SKM-1 (cell line): ENCODE measurements at regions not wholly inside any gene's neighbourhood (a gene's known extent, or its start where the extent isn't known, plus 50 kb on each side); places are given as distances from the start of the nearest gene placed in this dataset.
"Not testable (repeated sequence)": the region's sequence is repeated elsewhere in the genome, so short reads cannot be mapped to it uniquely, and the experiment has no call there.

Experiments
- DNase-seq: peaks from one replicate; lab custom pipeline; 2025; ENCODE audit not compliant: unreplicated experiment; lab: John Stamatoyannopoulos, UW

GRCh38 chrX:1103360-1103759, 109.1 kb downstream of the CRLF2 start:
- no peak for DNase-seq

DNA sequence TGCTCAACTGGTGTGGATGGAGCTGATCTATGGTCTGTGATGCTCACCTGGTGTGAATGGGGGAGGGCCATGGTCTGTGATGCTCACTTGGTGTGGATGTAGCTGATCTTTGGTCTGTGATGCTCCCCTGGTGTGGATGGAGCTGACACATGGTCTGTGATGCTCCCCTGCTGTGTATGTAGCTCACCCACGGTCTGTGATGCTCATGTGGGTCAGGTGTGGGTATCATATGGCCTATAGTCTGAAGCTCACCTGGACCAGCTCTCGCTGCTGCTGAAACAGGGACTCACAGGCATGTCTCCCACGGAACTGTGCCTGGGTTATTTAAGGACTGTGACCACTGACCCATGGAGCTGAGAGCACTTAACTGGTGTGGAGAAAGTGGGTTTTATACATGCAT, 109.7 kb downstream of the CRLF2 start:
- DNase-seq = no peak

GRCh38 chrX:1102221-1102620, 110.2 kb downstream of the CRLF2 start:
- not testable (repeated sequence) for DNase-seq

DNA sequence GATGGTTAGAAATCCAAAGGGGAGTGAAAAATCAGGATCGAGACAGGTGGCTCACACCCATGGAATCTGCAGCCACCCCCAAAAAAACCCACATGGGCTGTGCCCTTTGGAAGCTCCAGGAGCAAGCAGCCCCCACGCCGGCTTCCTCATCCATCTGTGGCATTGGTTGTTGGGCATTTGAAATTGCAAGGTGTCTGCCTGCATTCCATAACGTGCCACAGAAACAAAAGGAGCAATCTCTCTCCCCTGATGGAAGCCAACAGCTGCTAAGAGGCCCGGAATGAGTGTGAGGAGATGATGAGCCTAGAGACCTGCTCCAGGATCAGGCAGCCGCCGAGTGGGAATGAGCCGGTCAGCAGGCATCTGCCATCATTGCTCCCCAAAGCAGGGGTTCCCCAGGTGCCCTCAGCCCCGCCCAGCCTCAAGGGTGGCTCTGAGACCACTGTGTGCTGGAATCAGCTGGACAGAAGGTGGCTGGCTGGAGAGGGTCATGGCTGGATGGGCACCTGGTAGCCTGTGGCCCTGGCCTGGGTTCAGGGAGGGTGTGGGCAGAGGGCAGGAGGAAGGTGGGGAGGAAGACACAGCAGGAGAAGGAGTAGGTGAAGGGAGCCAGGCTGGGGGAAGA, 113.2 kb downstream of the CRLF2 start:
- no peak for DNase-seq

DNA sequence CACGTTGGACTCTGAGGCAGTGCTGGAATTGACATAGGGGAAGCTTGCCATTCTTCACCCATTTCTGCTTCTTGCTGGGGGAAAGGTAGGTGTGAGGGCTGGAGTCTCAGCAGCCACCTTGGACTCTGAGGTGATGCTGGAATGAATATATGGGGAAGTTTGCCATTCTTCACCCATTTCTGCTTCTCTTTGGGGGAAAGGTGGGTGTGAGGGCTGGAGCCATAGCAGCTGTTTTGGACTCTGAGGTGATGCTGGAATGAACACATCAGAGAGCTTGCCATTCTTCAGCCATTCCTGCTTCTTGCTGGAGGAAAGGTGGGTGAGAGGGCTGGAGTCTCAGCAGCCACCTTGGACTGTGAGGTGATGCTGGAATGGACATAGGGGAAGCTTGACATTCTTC, 115.1 kb downstream of the CRLF2 start:
- no peak for DNase-seq

DNA sequence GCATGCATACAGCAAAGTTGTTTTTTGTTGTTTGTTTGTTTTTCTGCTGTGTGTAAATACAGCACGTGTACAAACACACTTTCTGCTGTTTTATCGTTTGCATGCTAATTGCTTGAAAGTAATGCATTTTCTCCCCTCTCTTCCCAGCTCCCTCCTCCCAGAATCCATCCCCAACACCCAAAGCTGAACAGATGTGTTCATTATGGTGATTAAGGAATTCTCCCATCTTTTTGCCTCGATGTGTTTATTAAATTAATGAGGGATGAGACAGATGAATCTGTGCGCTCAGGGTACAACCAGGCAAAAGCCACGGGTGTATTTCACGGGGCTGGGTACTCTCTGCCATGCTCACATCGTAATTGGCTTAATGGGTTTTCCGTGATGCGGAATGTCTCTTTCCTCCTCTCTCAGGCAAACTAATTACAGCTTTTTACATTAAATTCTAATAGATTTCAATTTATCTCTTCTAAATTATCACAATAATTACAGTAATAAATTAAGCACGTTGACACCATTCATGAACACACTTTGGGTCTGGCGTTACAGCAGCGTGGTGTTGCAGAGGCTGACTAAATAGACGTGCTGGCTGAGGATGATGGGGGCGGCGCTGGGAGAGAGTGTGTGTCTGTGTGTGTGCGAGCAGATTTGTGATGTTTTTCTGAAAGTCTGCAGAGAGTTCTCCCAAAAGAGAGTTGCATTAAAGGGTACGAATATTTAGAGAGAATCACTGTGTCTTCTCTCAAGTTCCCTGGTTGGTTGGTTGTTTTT, 117.7 kb downstream of the CRLF2 start:
- DNase-seq = no peak

- no peak for DNase-seq
These were observed 118.6 kb downstream of the CRLF2 start for GRCh38 chrX:1093586-1094421.

DNA sequence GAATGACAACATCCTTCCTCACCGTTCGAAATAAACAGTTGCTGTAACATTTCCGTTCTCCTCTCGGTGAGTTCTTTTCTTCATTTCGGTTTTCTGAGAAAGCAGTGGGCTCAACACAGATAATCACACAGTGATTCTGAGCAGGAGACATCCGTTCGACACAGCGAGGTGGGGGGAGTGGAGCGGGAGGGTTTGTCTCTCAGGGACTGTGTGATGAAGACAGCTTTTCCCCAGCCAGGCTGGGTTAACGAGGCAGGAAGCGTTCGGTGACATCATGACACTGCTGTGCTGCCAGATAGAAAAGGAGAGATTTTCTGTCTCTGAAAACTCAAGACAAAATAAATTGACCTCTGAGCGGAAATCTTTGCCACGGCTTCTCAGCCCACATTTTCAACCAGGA, 119.3 kb downstream of the CRLF2 start:
- DNase-seq = no peak

- no peak for DNase-seq
These were observed 125.7 kb downstream of the CRLF2 start for GRCh38 chrX:1086444-1087409.

GRCh38 chrX:1085871-1086270, 126.6 kb downstream of the CRLF2 start:
- not testable (repeated sequence) for DNase-seq

GRCh38 chrX:1084689-1085088, 127.8 kb downstream of the CRLF2 start:
- DNase-seq = no peak

- DNase-seq = no peak
These were observed 135.4 kb downstream of the CRLF2 start for GRCh38 chrX:1076871-1077651.

GRCh38 chrX:1075741-1076140, 136.7 kb downstream of the CRLF2 start:
- DNase-seq = no peak

DNA sequence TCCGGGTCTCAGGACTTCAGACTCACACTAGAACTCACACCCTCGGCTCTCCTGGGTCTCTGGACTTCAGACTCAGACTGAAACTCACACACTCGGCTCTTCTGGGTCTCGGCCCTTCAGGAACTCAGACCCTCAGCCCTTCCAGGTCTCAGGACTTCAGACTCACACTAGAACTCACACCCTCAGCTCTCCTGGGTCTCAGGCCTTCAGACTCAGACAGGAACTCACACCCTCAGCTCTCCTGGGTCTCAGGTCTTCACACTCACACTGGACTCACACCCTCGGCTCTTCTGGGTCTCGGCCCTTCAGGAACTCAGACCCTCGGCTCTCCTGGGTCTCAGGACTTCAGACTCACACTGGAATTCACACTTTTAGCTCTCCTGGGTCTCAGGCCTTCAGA, 137.3 kb downstream of the CRLF2 start:
- DNase-seq = no peak

- no peak for DNase-seq
These were observed 137.7 kb downstream of the CRLF2 start for GRCh38 chrX:1074755-1075154.

- no peak for DNase-seq
These were observed 138.3 kb downstream of the CRLF2 start for GRCh38 chrX:1074172-1074571.

DNA sequence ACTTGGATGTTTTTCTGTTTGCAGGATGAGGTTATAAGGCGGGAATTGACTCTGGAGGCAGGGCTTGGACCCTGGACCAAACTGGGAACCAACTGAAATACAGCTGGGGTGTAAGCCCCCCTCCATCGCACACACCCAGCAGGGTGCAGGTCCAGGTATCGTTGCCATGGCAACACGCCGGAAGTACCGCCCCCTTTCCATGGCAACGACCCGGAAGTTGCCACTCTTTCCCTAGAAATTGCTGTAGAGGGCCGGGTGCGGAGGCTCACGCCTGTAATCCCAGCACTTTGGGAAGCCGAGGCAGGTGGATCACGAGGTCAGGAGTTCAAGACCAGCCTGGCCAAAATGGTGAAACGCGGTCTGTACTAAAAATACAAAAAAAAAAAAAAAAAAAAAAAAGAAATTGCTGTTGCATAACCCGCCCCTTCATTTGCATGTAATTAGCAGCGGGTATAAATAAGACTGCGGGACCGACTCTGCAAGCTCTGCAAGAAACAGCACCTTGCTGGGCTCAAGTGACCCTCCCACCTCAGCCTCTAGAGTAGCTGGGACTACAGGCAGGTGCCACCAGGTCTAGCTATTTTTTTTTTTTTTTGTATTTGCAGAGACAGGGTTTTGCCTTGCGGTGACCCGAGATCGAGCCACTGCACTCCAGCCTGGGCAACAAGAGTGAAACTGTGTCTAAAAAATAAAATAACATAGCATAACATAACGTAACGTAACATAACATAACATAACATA, 139.6 kb downstream of the CRLF2 start:
- no peak for DNase-seq

DNA sequence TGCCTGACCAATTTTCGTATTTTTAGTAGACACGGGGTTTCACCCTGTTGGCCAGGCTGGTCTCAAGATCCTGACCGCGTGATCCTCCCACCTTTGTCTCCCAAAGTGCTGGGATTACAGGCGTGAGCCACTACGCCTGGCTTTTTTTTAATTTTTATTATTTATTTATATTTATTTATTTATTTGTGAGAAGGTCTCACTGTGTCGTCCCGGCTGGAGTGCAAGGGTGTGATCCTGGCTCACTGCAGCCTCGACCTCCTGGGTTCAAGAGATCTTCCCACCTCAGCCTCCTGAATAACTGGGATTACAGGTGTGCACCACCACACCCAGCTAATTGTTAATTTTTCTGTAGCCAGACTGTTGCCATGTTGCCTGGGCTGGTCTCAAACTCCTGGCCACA, 141.1 kb downstream of the CRLF2 start:
- DNase-seq = no peak

DNA sequence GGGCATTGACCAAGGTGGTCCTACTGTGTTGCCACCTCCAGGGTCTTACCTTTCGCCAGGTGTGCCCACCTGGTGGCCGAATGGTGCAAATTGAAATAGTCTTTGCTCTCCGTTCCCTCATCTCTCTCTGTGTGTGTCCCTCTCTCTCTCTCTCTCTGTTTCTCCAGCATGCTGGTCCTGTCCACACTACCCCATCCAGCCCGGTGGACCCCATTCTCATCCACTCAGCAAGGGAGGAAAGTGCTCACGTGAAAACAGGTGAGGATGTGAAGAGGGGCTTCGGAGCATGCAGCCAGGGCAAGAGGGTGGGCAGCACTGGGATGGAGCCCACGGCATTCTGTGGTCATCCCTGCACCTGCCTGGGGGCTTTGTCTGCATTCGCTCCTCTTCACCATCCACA, 150.1 kb downstream of the CRLF2 start:
- no peak for DNase-seq
